ENCODE measurements at regions not wholly inside any gene's neighbourhood (a gene's known extent, or its start where the extent isn't known, plus 50 kb on each side); places are given as distances from the start of the nearest gene placed in this dataset.

- Histone ChIP-seq H3K4me1 (no peaks in the 10 kb centered on the region), H3K27me3 (ENCODE audit: low read depth) (peaks cover 5% of the 10 kb centered on the region), H3K9me3 (no peaks in the 10 kb centered on the region), H3K27ac (no peak overlapping the region), H3K4me3 (no peak overlapping the region), H3K36me3 (no peaks in the 10 kb centered on the region)
- intact Hi-C loops (cut with DNase I): no loop called here
- TF ChIP-seq CTCF (IDR thresholded peaks at IDR 0.05): no peak
- DNase-seq (no peak), ATAC-seq (no peak)
Measured at GRCh38 chr11:19326499-19326898, 85.8 kb upstream of the E2F8 start.

- ATAC-seq: no peak
- intact Hi-C loops (cut with DNase I): no loop called here
- no peaks in the 10 kb centered on the region for H3K36me3 ChIP-seq
- H3K27ac ChIP-seq: no peak overlapping the region
- no peak for DNase-seq
- H3K4me1 ChIP-seq: no peaks in the 10 kb centered on the region
- no peaks in the 10 kb centered on the region for H3K9me3 ChIP-seq
- H3K4me3 ChIP-seq: no peak overlapping the region
- no peak for TF ChIP-seq CTCF (IDR thresholded peaks at IDR 0.05)
- H3K27me3 ChIP-seq (ENCODE audit: low read depth): peaks cover 5% of the 10 kb centered on the region
Measured at GRCh38 chr11:19323502-19323901, 82.8 kb upstream of the E2F8 start.

- no peaks in the 10 kb centered on the region for H3K36me3 ChIP-seq
- H3K4me1 ChIP-seq: peaks cover 7% of the 10 kb centered on the region
- no peak for ATAC-seq
- no peak for TF ChIP-seq CTCF (IDR thresholded peaks at IDR 0.05)
- intact Hi-C loops (cut with DNase I): no loop called here
- no peak for DNase-seq
- H3K9me3 ChIP-seq: no peaks in the 10 kb centered on the region
- H3K27ac ChIP-seq: no peak overlapping the region
- peaks cover 5% of the 10 kb centered on the region for H3K27me3 ChIP-seq (ENCODE audit: low read depth)
- no peak overlapping the region for H3K4me3 ChIP-seq
Measured at GRCh38 chr11:19321351-19321750, 80.6 kb upstream of the E2F8 start.

GRCh38 chr11:19320827-19321226 lies 80.1 kb upstream of the E2F8 start:
- Histone ChIP-seq H3K36me3 (no peaks in the 10 kb centered on the region), H3K4me1 (peaks cover 7% of the 10 kb centered on the region), H3K27ac (no peak overlapping the region), H3K4me3 (no peak overlapping the region), H3K27me3 (ENCODE audit: low read depth) (peaks cover 5% of the 10 kb centered on the region), H3K9me3 (no peaks in the 10 kb centered on the region)
- intact Hi-C loops (cut with DNase I): no loop called here
- no peak for DNase-seq
- no peak for TF ChIP-seq CTCF (IDR thresholded peaks at IDR 0.05)
- ATAC-seq: no peak

GRCh38 chr11:19316434-19316833 lies 75.7 kb upstream of the E2F8 start:
- DNase-seq: no peak
- intact Hi-C loops (cut with DNase I): loop anchor here (10.0 kb wide), 1 partner anchor 238 kb away; no protein-coding TSS in a partner anchor
- H3K27ac ChIP-seq: no peak overlapping the region
- no peaks in the 10 kb centered on the region for H3K9me3 ChIP-seq
- H3K4me1 ChIP-seq: peaks cover 12% of the 10 kb centered on the region
- no peaks in the 10 kb centered on the region for H3K27me3 ChIP-seq (ENCODE audit: low read depth)
- no peak for TF ChIP-seq CTCF (IDR thresholded peaks at IDR 0.05)
- H3K36me3 ChIP-seq: no peaks in the 10 kb centered on the region
- ATAC-seq: peak; percentile 18 to 45
- no peak overlapping the region for H3K4me3 ChIP-seq

- Histone ChIP-seq H3K27ac (no peak overlapping the region), H3K4me1 (peaks cover 13% of the 10 kb centered on the region), H3K36me3 (no peaks in the 10 kb centered on the region), H3K9me3 (no peaks in the 10 kb centered on the region), H3K4me3 (no peak overlapping the region), H3K27me3 (ENCODE audit: low read depth) (no peaks in the 10 kb centered on the region)
- TF ChIP-seq CTCF (IDR thresholded peaks at IDR 0.05): no peak
- ATAC-seq (no peak), DNase-seq (no peak)
- intact Hi-C loops (cut with DNase I): loop anchor here (10.0 kb wide), 1 partner anchor 239 kb away; no protein-coding TSS in a partner anchor
Measured at GRCh38 chr11:19315511-19315910, 74.8 kb upstream of the E2F8 start.

Data from lower lobe of right lung (tissue), 2 donors.